ENCODE measurements at regions not wholly inside any gene's neighbourhood (a gene's known extent, or its start where the extent isn't known, plus 50 kb on each side); places are given as distances from the start of the nearest gene placed in this dataset.

DNA sequence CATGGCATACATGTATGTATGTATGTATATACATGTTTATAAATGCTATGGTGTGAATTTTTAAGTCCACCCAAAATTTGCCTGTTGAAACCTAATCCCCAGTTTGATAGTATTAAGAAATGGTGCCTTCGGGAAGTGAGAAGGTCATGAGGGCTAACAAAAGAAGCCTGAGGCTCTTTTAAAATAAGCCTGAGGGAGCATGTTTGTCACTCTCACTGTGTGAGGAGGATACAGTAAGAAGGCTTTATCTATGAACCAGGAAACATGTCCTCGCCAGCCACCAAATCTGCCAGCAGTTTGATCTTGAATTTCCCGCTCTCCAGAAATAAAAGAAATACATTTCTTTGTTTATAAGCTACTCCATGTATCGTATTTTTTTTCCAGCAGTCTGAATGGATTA lies 163.0 kb upstream of the LINC00305 start:
- H3K4me2 ChIP-seq = no peak overlapping the region
- H4K20me1 ChIP-seq (ENCODE audit: insufficient read depth) = no peaks in the 10 kb centered on the region
- no peaks in the 10 kb centered on the region for H3K79me2 ChIP-seq (ENCODE audit: insufficient read depth, low read depth)
- no peak overlapping the region for H2AFZ ChIP-seq (ENCODE audit: low read depth)
- H3K4me1 ChIP-seq (ENCODE audit: low read depth, poor library complexity, severe bottlenecking) = no peaks in the 10 kb centered on the region
- no peak overlapping the region for H3K27ac ChIP-seq
- no peak overlapping the region for H3K4me3 ChIP-seq (IDR thresholded peaks at IDR 0.05; ENCODE audit: insufficient read depth, low read depth, low read length)
- TF ChIP-seq, protein P1, sequence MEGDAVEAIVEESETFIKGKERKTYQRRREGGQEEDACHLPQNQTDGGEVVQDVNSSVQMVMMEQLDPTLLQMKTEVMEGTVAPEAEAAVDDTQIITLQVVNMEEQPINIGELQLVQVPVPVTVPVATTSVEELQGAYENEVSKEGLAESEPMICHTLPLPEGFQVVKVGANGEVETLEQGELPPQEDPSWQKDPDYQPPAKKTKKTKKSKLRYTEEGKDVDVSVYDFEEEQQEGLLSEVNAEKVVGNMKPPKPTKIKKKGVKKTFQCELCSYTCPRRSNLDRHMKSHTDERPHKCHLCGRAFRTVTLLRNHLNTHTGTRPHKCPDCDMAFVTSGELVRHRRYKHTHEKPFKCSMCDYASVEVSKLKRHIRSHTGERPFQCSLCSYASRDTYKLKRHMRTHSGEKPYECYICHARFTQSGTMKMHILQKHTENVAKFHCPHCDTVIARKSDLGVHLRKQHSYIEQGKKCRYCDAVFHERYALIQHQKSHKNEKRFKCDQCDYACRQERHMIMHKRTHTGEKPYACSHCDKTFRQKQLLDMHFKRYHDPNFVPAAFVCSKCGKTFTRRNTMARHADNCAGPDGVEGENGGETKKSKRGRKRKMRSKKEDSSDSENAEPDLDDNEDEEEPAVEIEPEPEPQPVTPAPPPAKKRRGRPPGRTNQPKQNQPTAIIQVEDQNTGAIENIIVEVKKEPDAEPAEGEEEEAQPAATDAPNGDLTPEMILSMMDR (conservative IDR thresholded peaks at IDR 0.05; ENCODE audit: low read depth, low read length) = no peak
- no peak overlapping the region for H3K9ac ChIP-seq
- H3K27me3 ChIP-seq (ENCODE audit: insufficient read depth, low read depth) = no peaks in the 10 kb centered on the region
- no peaks in the 10 kb centered on the region for H3K36me3 ChIP-seq (ENCODE audit: insufficient read depth)

DNA sequence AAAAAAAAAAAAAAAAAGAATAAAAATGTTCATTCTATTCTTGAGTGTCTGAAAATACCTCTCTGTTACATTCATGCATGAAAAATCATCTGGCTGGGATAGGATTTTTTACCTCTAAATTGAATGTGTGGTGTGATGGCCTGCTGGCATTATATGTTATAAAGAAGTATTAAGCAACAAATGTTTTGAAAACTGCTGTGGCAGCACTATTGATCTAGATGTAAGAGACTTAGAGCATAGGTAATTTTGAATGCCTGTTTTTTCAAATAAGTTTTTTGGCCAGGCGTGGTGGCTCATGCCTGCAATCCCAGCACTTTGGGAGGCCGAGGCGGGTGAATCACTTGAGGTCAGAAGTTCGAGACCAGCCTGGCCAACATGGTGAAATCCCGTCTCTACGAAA lies 147.0 kb upstream of the LINC00305 start:
- Histone ChIP-seq H3K27me3 (ENCODE audit: insufficient read depth, low read depth) (no peaks in the 10 kb centered on the region), H4K20me1 (ENCODE audit: insufficient read depth) (no peaks in the 10 kb centered on the region), H3K79me2 (ENCODE audit: insufficient read depth, low read depth) (no peaks in the 10 kb centered on the region), H3K27ac (no peak overlapping the region), H3K9ac (no peak overlapping the region), H2AFZ (ENCODE audit: low read depth) (no peak overlapping the region), H3K4me2 (no peak overlapping the region), H3K36me3 (ENCODE audit: insufficient read depth) (no peaks in the 10 kb centered on the region), H3K4me1 (ENCODE audit: low read depth, poor library complexity, severe bottlenecking) (no peaks in the 10 kb centered on the region), H3K4me3 (IDR thresholded peaks at IDR 0.05; ENCODE audit: insufficient read depth, low read depth, low read length) (no peak overlapping the region)
- TF ChIP-seq, protein P1 (conservative IDR thresholded peaks at IDR 0.05; ENCODE audit: low read depth, low read length) = no peak

DNA sequence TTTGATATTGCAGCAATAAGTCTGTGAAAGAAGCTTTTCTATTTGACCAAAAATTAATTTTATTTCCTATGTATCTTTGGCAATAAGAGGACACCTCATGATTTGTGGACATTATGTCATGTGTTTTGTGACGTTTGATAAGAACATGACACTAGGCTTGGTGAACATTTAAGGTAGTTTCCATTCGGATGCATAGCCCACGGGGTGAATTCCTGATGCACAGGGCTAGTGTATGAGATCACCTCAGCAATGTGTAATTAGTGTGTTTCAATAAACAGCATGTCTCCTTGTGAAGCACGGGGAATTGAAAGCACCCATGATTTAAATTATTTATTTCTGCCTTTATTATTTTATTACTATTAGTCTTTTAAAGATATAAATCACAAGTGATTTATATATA lies 146.1 kb upstream of the LINC00305 start:
- TF ChIP-seq, protein P1 (conservative IDR thresholded peaks at IDR 0.05; ENCODE audit: low read depth, low read length) = no peak
- no peak overlapping the region for H3K9ac ChIP-seq
- H3K4me3 ChIP-seq (IDR thresholded peaks at IDR 0.05; ENCODE audit: insufficient read depth, low read depth, low read length) = no peak overlapping the region
- H2AFZ ChIP-seq (ENCODE audit: low read depth) = no peak overlapping the region
- no peaks in the 10 kb centered on the region for H3K79me2 ChIP-seq (ENCODE audit: insufficient read depth, low read depth)
- H3K4me1 ChIP-seq (ENCODE audit: low read depth, poor library complexity, severe bottlenecking) = no peaks in the 10 kb centered on the region
- no peak overlapping the region for H3K4me2 ChIP-seq
- no peak overlapping the region for H3K27ac ChIP-seq
- H3K36me3 ChIP-seq (ENCODE audit: insufficient read depth) = no peaks in the 10 kb centered on the region
- no peaks in the 10 kb centered on the region for H3K27me3 ChIP-seq (ENCODE audit: insufficient read depth, low read depth)
- H4K20me1 ChIP-seq (ENCODE audit: insufficient read depth) = no peaks in the 10 kb centered on the region

DNA sequence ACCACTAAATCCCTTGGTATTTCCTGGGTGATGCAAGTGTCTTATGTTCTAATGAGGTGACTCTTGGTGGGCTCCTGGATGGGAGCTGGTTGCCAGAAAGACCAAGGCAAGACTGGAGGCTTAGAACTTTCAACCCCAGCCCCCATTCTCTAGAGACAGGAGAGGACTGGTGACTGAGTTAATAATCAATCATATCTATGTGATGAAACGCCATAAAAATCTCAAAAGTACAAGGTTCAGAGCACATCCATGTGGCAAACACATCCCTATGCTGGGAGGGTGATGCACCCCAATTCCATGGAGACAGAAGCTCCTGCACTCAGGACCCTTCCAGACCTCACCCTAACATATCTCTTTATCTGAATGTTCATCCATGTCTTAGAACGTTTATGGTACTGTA lies 139.5 kb upstream of the LINC00305 start:
- H3K27me3 ChIP-seq (ENCODE audit: insufficient read depth, low read depth) = no peaks in the 10 kb centered on the region
- TF ChIP-seq, protein P1 (conservative IDR thresholded peaks at IDR 0.05; ENCODE audit: low read depth, low read length) = no peak
- H4K20me1 ChIP-seq (ENCODE audit: insufficient read depth) = no peaks in the 10 kb centered on the region
- H2AFZ ChIP-seq (ENCODE audit: low read depth) = no peak overlapping the region
- no peaks in the 10 kb centered on the region for H3K4me1 ChIP-seq (ENCODE audit: low read depth, poor library complexity, severe bottlenecking)
- H3K36me3 ChIP-seq (ENCODE audit: insufficient read depth) = no peaks in the 10 kb centered on the region
- H3K79me2 ChIP-seq (ENCODE audit: insufficient read depth, low read depth) = no peaks in the 10 kb centered on the region
- H3K4me3 ChIP-seq (IDR thresholded peaks at IDR 0.05; ENCODE audit: insufficient read depth, low read depth, low read length) = no peak overlapping the region
- no peak overlapping the region for H3K9ac ChIP-seq
- no peak overlapping the region for H3K27ac ChIP-seq
- H3K4me2 ChIP-seq = no peak overlapping the region

DNA sequence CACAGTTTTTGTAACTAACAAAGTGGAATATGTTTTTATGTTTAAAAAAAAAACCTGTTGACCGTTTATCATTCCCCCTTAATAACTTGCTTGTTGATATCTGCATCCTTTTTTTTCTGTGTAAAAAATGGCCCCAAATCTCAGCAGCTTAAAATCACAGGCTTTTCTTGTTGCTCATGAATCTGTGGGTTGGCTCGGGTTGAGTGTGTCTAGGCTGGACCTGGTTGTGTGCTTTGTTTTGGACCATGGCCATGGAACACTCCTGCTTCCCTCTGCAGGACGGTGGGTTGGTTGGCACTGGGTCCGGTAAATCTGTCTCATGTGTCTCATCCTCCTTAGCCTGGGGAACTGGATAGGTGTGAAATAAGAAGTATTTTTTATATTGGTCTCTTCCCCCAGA lies 139.0 kb upstream of the LINC00305 start:
- Histone ChIP-seq H3K4me3 (IDR thresholded peaks at IDR 0.05; ENCODE audit: insufficient read depth, low read depth, low read length) (no peak overlapping the region), H3K27me3 (ENCODE audit: insufficient read depth, low read depth) (no peaks in the 10 kb centered on the region), H3K79me2 (ENCODE audit: insufficient read depth, low read depth) (no peaks in the 10 kb centered on the region), H3K36me3 (ENCODE audit: insufficient read depth) (no peaks in the 10 kb centered on the region), H3K27ac (no peak overlapping the region), H4K20me1 (ENCODE audit: insufficient read depth) (no peaks in the 10 kb centered on the region), H2AFZ (ENCODE audit: low read depth) (no peak overlapping the region), H3K4me1 (ENCODE audit: low read depth, poor library complexity, severe bottlenecking) (no peaks in the 10 kb centered on the region), H3K9ac (no peak overlapping the region), H3K4me2 (no peak overlapping the region)
- TF ChIP-seq, protein P1 (conservative IDR thresholded peaks at IDR 0.05; ENCODE audit: low read depth, low read length) = no peak

Measured in KMS-11 (cell line).